ENCODE measurements at regions not wholly inside any gene's neighbourhood (a gene's known extent, or its start where the extent isn't known, plus 50 kb on each side); places are given as distances from the start of the nearest gene placed in this dataset.

GRCh38 chr4:179563741-179564140, 2121.5 kb upstream of the AGA start:
- DNase-seq (ENCODE audit: low read depth in 2 of 2) = no peak

GRCh38 chr4:179569549-179569948, 2127.3 kb upstream of the AGA start:
- DNase-seq (ENCODE audit: low read depth in 2 of 2) = no peak

- DNase-seq (ENCODE audit: low read depth in 2 of 2) = no peak
These were observed 2140.1 kb upstream of the AGA start for GRCh38 chr4:179582164-179582905.

GRCh38 chr4:179583221-179583620, 2141.0 kb upstream of the AGA start:
- DNase-seq (ENCODE audit: low read depth in 2 of 2) = no peak

GRCh38 chr4:179584101-179584500, 2141.9 kb upstream of the AGA start:
- no peak for DNase-seq (ENCODE audit: low read depth in 2 of 2)

- no peak for DNase-seq (ENCODE audit: low read depth in 2 of 2)
These were observed 2143.5 kb upstream of the AGA start for GRCh38 chr4:179585761-179586160.

GRCh38 chr4:179586460-179586859, 2144.2 kb upstream of the AGA start:
- DNase-seq (ENCODE audit: low read depth in 2 of 2) = no peak

- no peak for DNase-seq (ENCODE audit: low read depth in 2 of 2)
These were observed 2153.6 kb upstream of the AGA start for GRCh38 chr4:179595671-179596410.

GRCh38 chr4:179596621-179597020, 2154.4 kb upstream of the AGA start:
- no peak for DNase-seq (ENCODE audit: low read depth in 2 of 2)

- no peak for DNase-seq (ENCODE audit: low read depth in 2 of 2)
These were observed 2155.1 kb upstream of the AGA start for GRCh38 chr4:179597301-179597700.

- no peak for DNase-seq (ENCODE audit: low read depth in 2 of 2)
These were observed 2159.4 kb upstream of the AGA start for GRCh38 chr4:179601671-179602070.

- DNase-seq (ENCODE audit: low read depth in 2 of 2) = no peak
These were observed 2163.0 kb upstream of the AGA start for GRCh38 chr4:179605196-179605595.

- no peak for DNase-seq (ENCODE audit: low read depth in 2 of 2)
These were observed 2164.8 kb upstream of the AGA start for GRCh38 chr4:179607003-179607402.

- DNase-seq (ENCODE audit: low read depth in 2 of 2) = no peak
These were observed 2173.5 kb upstream of the AGA start for GRCh38 chr4:179615704-179616103.

- DNase-seq (ENCODE audit: low read depth in 2 of 2) = no peak
These were observed 2176.7 kb upstream of the AGA start for GRCh38 chr4:179618966-179619365.

GRCh38 chr4:179624768-179625181, 2182.5 kb upstream of the AGA start:
- DNase-seq (ENCODE audit: low read depth in 2 of 2) = no peak

GRCh38 chr4:179625406-179625805, 2183.2 kb upstream of the AGA start:
- no peak for DNase-seq (ENCODE audit: low read depth in 2 of 2)

- no peak for DNase-seq (ENCODE audit: low read depth in 2 of 2)
These were observed 2184.4 kb upstream of the AGA start for GRCh38 chr4:179626687-179627086.

GRCh38 chr4:179631321-179631720, 2189.1 kb upstream of the AGA start:
- no peak for DNase-seq (ENCODE audit: low read depth in 2 of 2)

GRCh38 chr4:179634862-179635261, 2192.6 kb upstream of the AGA start:
- no peak for DNase-seq (ENCODE audit: low read depth in 2 of 2)

GRCh38 chr4:179662522-179662921, 2220.3 kb upstream of the AGA start:
- no peak for DNase-seq (ENCODE audit: low read depth in 2 of 2)

GRCh38 chr4:179663641-179664429, 2221.6 kb upstream of the AGA start:
- no peak for DNase-seq (ENCODE audit: low read depth in 2 of 2)

All from stimulated activated CD8-positive, alpha-beta memory T cell treated with anti-CD3 and anti-CD28 coated beads, Interleukin-7, amount 100 ng/mL, for 1 hour (primary cell).